SU-DHL-6 (cell line): ENCODE measurements at regions not wholly inside any gene's neighbourhood (a gene's known extent, or its start where the extent isn't known, plus 50 kb on each side); places are given as distances from the start of the nearest gene placed in this dataset.

Source experiments
- H2AFZ ChIP-seq: fragments of 200-600 bp; sonication (generic); 2 replicates; pipeline ENCODE4 v1.6.1; 2014; ENCODE audit warnings: low read depth, mild to moderate bottlenecking, moderate library complexity, mixed read lengths, antibody characterized with exemption, low read length; ENCODE audit not compliant: severe bottlenecking
- H3F3A ChIP-seq: fragments of 200-600 bp; shearing (Covaris generic); 2 replicates; pipeline ENCODE4 v1.6.0; 2016; ENCODE audit warnings: antibody characterized with exemption, mild to moderate bottlenecking; ENCODE audit not compliant: insufficient read depth
- H3K27ac ChIP-seq: fragments of 200-600 bp; sonication (generic); 2 replicates; pipeline ENCODE4 v1.5.1; 2016; ENCODE audit warnings: low read depth, mild to moderate bottlenecking, low read length, moderate library complexity, mixed read lengths
- H3K27me3 ChIP-seq: fragments of 200-600 bp; sonication (generic), shearing (Covaris generic); 2 replicates; pipeline ENCODE4 v1.6.0; 2014; ENCODE audit warnings: mild to moderate bottlenecking, low read length
- H3K36me3 ChIP-seq: fragments of 200-600 bp; sonication (generic); 2 replicates; pipeline ENCODE4 v1.6.1; 2014; ENCODE audit warnings: mild to moderate bottlenecking, low read length, mixed read lengths
- H3K4me2 ChIP-seq: fragments of 300-600, 200-600 bp; shearing (Covaris generic), sonication (generic); 2 replicates; pipeline ENCODE4 v1.6.0; 2014; ENCODE audit warnings: low read length, low read depth, mild to moderate bottlenecking; ENCODE audit not compliant: poor library complexity, severe bottlenecking
- H3K4me3 ChIP-seq: fragments of 200-600 bp; sonication (generic); 2 replicates; pipeline ENCODE4 v1.5.1; 2014; ENCODE audit warnings: antibody characterized with exemption, low read length, mild to moderate bottlenecking, mixed read lengths; ENCODE audit not compliant: insufficient read depth, poor library complexity, severe bottlenecking
- H3K79me2 ChIP-seq: fragments of 200-600 bp; sonication (generic); 2 replicates; pipeline ENCODE4 v1.6.1; 2014; ENCODE audit warnings: mild to moderate bottlenecking, low read length, moderate library complexity; ENCODE audit not compliant: insufficient read depth
- H3K9ac ChIP-seq: fragments of 200-600 bp; sonication (generic); 2 replicates; pipeline ENCODE4 v1.7.0; 2014; ENCODE audit warnings: mild to moderate bottlenecking, low read length
- H3K9me2 ChIP-seq: fragments of 200-600 bp; sonication (generic); replicated peaks from 2 replicates; pipeline ENCODE4 v1.6.1; 2014; ENCODE audit warnings: low read length; ENCODE audit not compliant: insufficient read depth
- H3K9me3 ChIP-seq: fragments of 200-600 bp; sonication (generic); 2 replicates; pipeline ENCODE4 v1.6.1; 2014; ENCODE audit warnings: low read length, mixed read lengths; ENCODE audit not compliant: insufficient read depth
- H4K20me1 ChIP-seq: fragments of 200-600 bp; sonication (generic); 2 replicates; pipeline ENCODE4 v1.6.1; 2014; ENCODE audit warnings: low read depth, mild to moderate bottlenecking, antibody characterized with exemption, low read length, moderate library complexity, mixed read lengths
- EZH2phosphoT487 ChIP-seq: fragments of 200-600 bp; sonication (generic), shearing (Covaris generic); conservative IDR thresholded peaks from 2 replicates; pipeline ENCODE4 v1.6.1; 2018; ENCODE audit warnings: mild to moderate bottlenecking, antibody characterized with exemption, low read length, moderate library complexity, mixed read lengths
- TF ChIP-seq, protein P1 (sequence below): fragments of 200-600 bp; sonication (generic); IDR thresholded peaks from one replicate; pipeline ENCODE4 v1.5.1; 2017; ENCODE audit warnings: antibody characterized with exemption, mild to moderate bottlenecking, low read length, moderate library complexity; ENCODE audit not compliant: insufficient read depth, poor library complexity, severe bottlenecking

DNA sequence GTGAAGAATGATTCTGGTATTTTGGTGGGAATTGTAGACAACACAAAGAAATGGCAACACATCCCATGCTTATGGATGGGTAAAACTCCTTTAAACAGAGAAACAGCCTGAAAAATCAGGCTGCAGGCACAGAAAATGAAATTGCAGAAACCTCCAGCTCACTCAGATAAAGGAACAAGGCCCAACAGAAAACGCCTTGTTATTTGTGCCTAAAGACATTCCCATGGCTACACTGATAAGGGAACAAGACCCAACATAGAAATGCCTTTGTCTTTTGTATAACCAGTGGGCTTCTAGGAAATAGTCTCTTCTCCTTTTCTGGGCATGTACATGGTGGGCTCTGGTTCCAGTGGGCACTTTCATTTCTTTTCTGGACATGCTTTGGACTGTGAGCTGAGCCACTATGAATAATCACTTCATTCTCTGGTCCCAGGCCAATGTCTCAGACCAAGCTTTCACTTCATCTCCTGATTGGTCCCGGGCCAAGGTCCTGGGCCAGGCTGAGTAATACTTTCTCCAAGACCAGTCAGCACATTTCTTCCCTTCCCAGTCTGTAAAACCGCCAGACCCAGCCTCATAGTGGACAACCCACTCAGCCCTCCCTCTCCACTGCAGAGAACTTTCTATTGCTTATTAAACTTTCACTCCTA lies 160.5 kb downstream of the TBX22 start:
- Histone ChIP-seq H3K9me3 (no peaks in the 10 kb centered on the region), H4K20me1 (no peaks in the 10 kb centered on the region), H3K4me2 (no peak overlapping the region), H3K4me3 (no peak overlapping the region), H3K9me2 (no peaks in the 10 kb centered on the region), H3K79me2 (no peaks in the 10 kb centered on the region), H2AFZ (no peak overlapping the region), H3K36me3 (no peaks in the 10 kb centered on the region), H3K9ac (no peak overlapping the region), H3K27me3 (no peaks in the 10 kb centered on the region), H3F3A (no peaks in the 10 kb centered on the region), H3K27ac (no peak overlapping the region)
- TF ChIP-seq, protein P1, sequence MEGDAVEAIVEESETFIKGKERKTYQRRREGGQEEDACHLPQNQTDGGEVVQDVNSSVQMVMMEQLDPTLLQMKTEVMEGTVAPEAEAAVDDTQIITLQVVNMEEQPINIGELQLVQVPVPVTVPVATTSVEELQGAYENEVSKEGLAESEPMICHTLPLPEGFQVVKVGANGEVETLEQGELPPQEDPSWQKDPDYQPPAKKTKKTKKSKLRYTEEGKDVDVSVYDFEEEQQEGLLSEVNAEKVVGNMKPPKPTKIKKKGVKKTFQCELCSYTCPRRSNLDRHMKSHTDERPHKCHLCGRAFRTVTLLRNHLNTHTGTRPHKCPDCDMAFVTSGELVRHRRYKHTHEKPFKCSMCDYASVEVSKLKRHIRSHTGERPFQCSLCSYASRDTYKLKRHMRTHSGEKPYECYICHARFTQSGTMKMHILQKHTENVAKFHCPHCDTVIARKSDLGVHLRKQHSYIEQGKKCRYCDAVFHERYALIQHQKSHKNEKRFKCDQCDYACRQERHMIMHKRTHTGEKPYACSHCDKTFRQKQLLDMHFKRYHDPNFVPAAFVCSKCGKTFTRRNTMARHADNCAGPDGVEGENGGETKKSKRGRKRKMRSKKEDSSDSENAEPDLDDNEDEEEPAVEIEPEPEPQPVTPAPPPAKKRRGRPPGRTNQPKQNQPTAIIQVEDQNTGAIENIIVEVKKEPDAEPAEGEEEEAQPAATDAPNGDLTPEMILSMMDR, result no peak
- no peak for TF ChIP-seq EZH2phosphoT487

DNA sequence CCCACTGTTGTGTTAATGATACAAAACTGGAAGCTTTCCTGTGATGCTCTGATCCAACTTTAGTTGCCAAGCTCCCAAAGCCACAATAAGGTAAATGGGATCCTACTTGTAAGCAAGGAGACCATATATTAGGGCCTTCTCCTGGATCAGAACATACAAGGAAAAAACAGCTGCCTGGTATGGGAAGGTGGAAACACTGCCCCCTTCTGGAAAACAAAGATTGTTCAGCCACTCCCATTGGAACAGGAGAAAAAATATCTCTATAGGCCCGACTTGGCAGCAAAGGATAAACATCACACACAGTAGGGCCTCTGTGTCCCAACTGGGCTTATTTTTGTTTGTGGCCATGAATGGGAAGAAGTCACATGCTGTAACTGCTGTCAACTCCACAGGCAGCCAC lies 166.5 kb downstream of the TBX22 start:
- H3K4me3 ChIP-seq, result no peak overlapping the region
- no peaks in the 10 kb centered on the region for H3K36me3 ChIP-seq
- no peak for TF ChIP-seq EZH2phosphoT487
- TF ChIP-seq, protein P1, result no peak
- H4K20me1 ChIP-seq, result no peaks in the 10 kb centered on the region
- no peak overlapping the region for H2AFZ ChIP-seq
- H3K79me2 ChIP-seq, result no peaks in the 10 kb centered on the region
- no peaks in the 10 kb centered on the region for H3K9me3 ChIP-seq
- H3F3A ChIP-seq, result no peaks in the 10 kb centered on the region
- H3K27me3 ChIP-seq, result no peaks in the 10 kb centered on the region
- no peak overlapping the region for H3K4me2 ChIP-seq
- H3K9me2 ChIP-seq, result no peaks in the 10 kb centered on the region
- H3K9ac ChIP-seq, result no peak overlapping the region
- no peak overlapping the region for H3K27ac ChIP-seq

DNA sequence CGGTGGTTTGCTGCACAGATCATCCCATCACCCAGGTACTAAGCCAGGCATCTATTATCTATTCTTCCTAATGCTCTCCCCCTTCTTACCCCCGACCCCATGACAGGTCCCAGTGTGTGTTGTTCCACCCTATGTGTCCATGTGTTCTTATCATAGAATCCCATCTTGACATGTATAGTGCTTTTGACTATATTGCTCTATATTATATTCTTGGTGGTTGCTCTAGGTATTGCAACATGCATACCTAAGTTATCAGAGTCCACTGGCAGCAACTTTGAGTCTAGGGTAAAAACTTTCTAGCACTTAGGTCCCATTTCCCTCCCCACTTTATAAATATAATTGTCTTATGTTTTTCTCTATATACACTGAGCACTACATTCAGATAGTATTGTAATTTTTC lies 170.3 kb downstream of the TBX22 start:
- Histone ChIP-seq H3K9ac (no peak overlapping the region), H3K4me2 (no peak overlapping the region), H2AFZ (no peak overlapping the region), H3K27me3 (no peaks in the 10 kb centered on the region), H3K36me3 (no peaks in the 10 kb centered on the region), H3K4me3 (no peak overlapping the region), H3F3A (no peaks in the 10 kb centered on the region), H3K9me2 (no peaks in the 10 kb centered on the region), H4K20me1 (no peaks in the 10 kb centered on the region), H3K9me3 (no peaks in the 10 kb centered on the region), H3K27ac (no peak overlapping the region), H3K79me2 (no peaks in the 10 kb centered on the region)
- TF ChIP-seq, protein P1, result no peak
- no peak for TF ChIP-seq EZH2phosphoT487
